Keratinocyte (primary cell): ENCODE measurements at regions not wholly inside any gene's neighbourhood (a gene's known extent, or its start where the extent isn't known, plus 50 kb on each side); places are given as distances from the start of the nearest gene placed in this dataset.
A peak's percentile ranks its signal among the peaks of the same experiment; 100 is the strongest.
"Not testable (repeated sequence)": the region's sequence is repeated elsewhere in the genome, so short reads cannot be mapped to it uniquely, and the experiment has no call there.

ENCODE experiments used
- DNase-seq: peaks from one replicate; pipeline ENCODE4 v3.0.0-alpha.2; 2011; ENCODE audit warnings: low read depth, missing footprints, low spot score
- FAIRE-seq: peaks from 2 replicates; lab custom pipeline; 2011; peaks lifted over from hg19 to GRCh38; lab: Jason Lieb, UNC
- H2AFZ ChIP-seq: 2 replicates; pipeline ENCODE4 v1.6.0; 2012; ENCODE audit warnings: low read length, control low read depth, inconsistent platforms; ENCODE audit not compliant: control insufficient read depth
- H3K27ac ChIP-seq: 2 replicates; pipeline ENCODE4 v1.5.1; 2011; ENCODE audit warnings: low read length; ENCODE audit not compliant: control insufficient read depth, insufficient read depth
- H3K27me3 ChIP-seq: 3 replicates; pipeline ENCODE4 v1.6.0; 2011; ENCODE audit warnings: low read length; ENCODE audit not compliant: control insufficient read depth, insufficient read depth; ENCODE audit errors: extremely low read depth
- H3K36me3 ChIP-seq, 2 experiments: 2 replicates in 1 of 2; 3 replicates in 1 of 2; pipeline ENCODE4 v1.5.1; 2011; ENCODE audit warnings: low read length in 2 of 2, mild to moderate bottlenecking in 1 of 2; ENCODE audit not compliant: control insufficient read depth in 2 of 2, insufficient read depth in 2 of 2; ENCODE audit errors: extremely low read depth in 1 of 2
- H3K4me1 ChIP-seq: 3 replicates; pipeline ENCODE4 v1.5.1; 2011; ENCODE audit warnings: low read length; ENCODE audit not compliant: control insufficient read depth, insufficient read depth; ENCODE audit errors: extremely low read depth
- H3K4me2 ChIP-seq: 3 replicates; pipeline ENCODE4 v1.6.0; 2011; ENCODE audit warnings: low read depth, low read length; ENCODE audit not compliant: control insufficient read depth, insufficient read depth; ENCODE audit errors: extremely low read depth
- H3K4me3 ChIP-seq, 3 experiments: fragments of 200-600 bp in 1 of 3; sonication (generic) in 1 of 3; 2 replicates in 2 of 3; 3 replicates in 1 of 3; pipeline ENCODE4 v1.5.1; 2011 to 2016; ENCODE audit warnings: low read length in 3 of 3, mild to moderate bottlenecking in 3 of 3, control low read depth in 2 of 3, inconsistent platforms in 1 of 3, low read depth in 1 of 3, mixed read lengths in 1 of 3, mixed run types in 1 of 3, moderate library complexity in 1 of 3; ENCODE audit not compliant: control insufficient read depth in 2 of 3, insufficient read depth in 2 of 3; ENCODE audit errors: extremely low read depth in 1 of 3
- H3K79me2 ChIP-seq: 2 replicates; pipeline ENCODE4 v1.6.0; 2012; ENCODE audit warnings: low read length; ENCODE audit not compliant: control insufficient read depth, insufficient read depth
- H3K9ac ChIP-seq: 3 replicates; pipeline ENCODE4 v1.6.0; 2011; ENCODE audit warnings: low read length; ENCODE audit not compliant: control insufficient read depth, insufficient read depth; ENCODE audit errors: extremely low read depth
- H3K9me1 ChIP-seq: 3 replicates; pipeline ENCODE4 v1.6.0; 2011; ENCODE audit warnings: low read length; ENCODE audit not compliant: control insufficient read depth, insufficient read depth; ENCODE audit errors: extremely low read depth
- H3K9me3 ChIP-seq: 2 replicates; pipeline ENCODE4 v1.5.1; 2012; ENCODE audit warnings: low read depth, low read length; ENCODE audit not compliant: control insufficient read depth
- H4K20me1 ChIP-seq: 3 replicates; pipeline ENCODE4 v1.6.0; 2011; ENCODE audit warnings: low read length; ENCODE audit not compliant: control insufficient read depth, insufficient read depth; ENCODE audit errors: extremely low read depth
- EZH2 ChIP-seq: IDR thresholded peaks from one replicate; pipeline ENCODE4 v1.6.1; 2012; ENCODE audit warnings: inconsistent platforms, mild to moderate bottlenecking, low read length, moderate library complexity
- dilution Hi-C: fragments of 300-500 bp; cut with MboI; formaldehyde crosslinking; loops from one replicate; pipeline ENCODE4 v1.7.0; 2020; ENCODE audit warnings: low sequenced_read_pairs; ENCODE audit not compliant: extremely low pct_ligation_motif_present
- TF ChIP-seq, protein P1 (sequence below), 3 experiments: IDR thresholded peaks in 1 of 3; conservative IDR thresholded peaks in 1 of 3; optimal IDR thresholded peaks in 1 of 3; 2 replicates in 2 of 3; 3 replicates in 1 of 3; pipeline versions ENCODE3 to v1.5.1; 2011; ENCODE audit warnings: low read length in 3 of 3, mild to moderate bottlenecking in 3 of 3, moderate library complexity in 2 of 3, control low read depth in 1 of 3, inconsistent platforms in 1 of 3; ENCODE audit not compliant: insufficient read depth in 2 of 3; ENCODE audit errors: extremely low read depth in 1 of 3

DNA sequence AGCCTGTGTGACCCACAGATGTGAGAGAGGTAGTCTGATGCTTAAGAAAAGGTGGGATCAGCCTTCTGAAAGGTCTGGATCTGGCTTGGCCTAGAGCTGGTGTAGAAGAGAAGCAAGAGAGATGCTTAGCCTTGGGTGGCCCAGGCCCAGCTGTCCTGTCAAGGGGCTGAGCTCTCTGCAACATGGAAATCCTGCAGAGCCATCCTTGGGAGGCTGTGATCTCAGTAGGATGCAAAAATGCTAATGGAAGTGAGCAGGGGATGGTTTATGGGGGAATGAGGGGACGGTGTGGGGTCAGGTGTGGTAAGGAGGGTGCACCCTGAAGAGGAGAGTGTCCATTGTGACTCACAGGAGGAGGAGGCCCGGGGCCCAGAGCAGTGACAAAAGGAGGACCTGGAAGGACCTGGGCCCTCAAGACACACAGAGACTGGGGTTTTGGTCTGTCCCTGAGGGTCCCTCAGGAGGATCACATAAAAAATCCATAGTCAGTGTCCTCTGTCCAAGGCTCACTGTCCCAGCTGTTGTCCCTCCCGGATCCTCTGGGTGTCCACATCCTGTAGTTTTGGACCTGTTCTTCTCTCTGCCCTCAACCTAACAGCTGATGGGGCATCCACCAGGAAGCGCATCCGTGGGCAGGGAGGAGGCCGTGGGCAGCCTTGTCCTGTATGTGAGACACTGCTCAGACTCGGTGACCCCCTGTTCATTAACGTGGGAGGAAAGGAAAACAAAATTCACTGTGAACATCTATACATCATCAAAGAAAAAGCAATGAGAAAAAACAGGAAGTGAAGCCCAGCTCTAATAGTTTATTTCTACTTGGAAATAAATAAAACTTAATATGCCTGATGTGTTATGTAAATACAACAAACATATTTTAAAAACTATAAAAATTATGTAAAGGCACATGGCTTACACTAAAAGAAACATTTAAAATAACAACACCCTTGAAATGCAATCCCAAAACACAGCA lies 129.8 kb downstream of the ZNF280B start:
- peaks cover 9% of the 10 kb centered on the region for H3K27me3 ChIP-seq
- no peaks in the 10 kb centered on the region for H3K36me3 ChIP-seq
- DNase-seq (no peak), FAIRE-seq (no peak)
- no peak overlapping the region for H3K4me2 ChIP-seq
- no peak overlapping the region for H3K27ac ChIP-seq
- H4K20me1 ChIP-seq, result no peaks in the 10 kb centered on the region
- no peaks in the 10 kb centered on the region for H3K79me2 ChIP-seq
- H3K9me1 ChIP-seq, result no peaks in the 10 kb centered on the region
- no peak overlapping the region for H2AFZ ChIP-seq
- H3K4me1 ChIP-seq, result no peaks in the 10 kb centered on the region
- no peak for TF ChIP-seq EZH2
- TF ChIP-seq, protein P1, sequence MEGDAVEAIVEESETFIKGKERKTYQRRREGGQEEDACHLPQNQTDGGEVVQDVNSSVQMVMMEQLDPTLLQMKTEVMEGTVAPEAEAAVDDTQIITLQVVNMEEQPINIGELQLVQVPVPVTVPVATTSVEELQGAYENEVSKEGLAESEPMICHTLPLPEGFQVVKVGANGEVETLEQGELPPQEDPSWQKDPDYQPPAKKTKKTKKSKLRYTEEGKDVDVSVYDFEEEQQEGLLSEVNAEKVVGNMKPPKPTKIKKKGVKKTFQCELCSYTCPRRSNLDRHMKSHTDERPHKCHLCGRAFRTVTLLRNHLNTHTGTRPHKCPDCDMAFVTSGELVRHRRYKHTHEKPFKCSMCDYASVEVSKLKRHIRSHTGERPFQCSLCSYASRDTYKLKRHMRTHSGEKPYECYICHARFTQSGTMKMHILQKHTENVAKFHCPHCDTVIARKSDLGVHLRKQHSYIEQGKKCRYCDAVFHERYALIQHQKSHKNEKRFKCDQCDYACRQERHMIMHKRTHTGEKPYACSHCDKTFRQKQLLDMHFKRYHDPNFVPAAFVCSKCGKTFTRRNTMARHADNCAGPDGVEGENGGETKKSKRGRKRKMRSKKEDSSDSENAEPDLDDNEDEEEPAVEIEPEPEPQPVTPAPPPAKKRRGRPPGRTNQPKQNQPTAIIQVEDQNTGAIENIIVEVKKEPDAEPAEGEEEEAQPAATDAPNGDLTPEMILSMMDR (optimal IDR thresholded peaks at IDR 0.05 in 1 of 3, IDR thresholded peaks at IDR 0.05 in 1 of 3, conservative IDR thresholded peaks at IDR 0.05 in 1 of 3; ENCODE audit: extremely low read depth in 1 of 3, insufficient read depth in 2 of 3, low read length in 3 of 3), result no peak
- H3K9ac ChIP-seq, result no peak overlapping the region
- dilution Hi-C loops, result no loop called here
- H3K9me3 ChIP-seq, result no peaks in the 10 kb centered on the region
- no peak overlapping the region for H3K4me3 ChIP-seq

DNA sequence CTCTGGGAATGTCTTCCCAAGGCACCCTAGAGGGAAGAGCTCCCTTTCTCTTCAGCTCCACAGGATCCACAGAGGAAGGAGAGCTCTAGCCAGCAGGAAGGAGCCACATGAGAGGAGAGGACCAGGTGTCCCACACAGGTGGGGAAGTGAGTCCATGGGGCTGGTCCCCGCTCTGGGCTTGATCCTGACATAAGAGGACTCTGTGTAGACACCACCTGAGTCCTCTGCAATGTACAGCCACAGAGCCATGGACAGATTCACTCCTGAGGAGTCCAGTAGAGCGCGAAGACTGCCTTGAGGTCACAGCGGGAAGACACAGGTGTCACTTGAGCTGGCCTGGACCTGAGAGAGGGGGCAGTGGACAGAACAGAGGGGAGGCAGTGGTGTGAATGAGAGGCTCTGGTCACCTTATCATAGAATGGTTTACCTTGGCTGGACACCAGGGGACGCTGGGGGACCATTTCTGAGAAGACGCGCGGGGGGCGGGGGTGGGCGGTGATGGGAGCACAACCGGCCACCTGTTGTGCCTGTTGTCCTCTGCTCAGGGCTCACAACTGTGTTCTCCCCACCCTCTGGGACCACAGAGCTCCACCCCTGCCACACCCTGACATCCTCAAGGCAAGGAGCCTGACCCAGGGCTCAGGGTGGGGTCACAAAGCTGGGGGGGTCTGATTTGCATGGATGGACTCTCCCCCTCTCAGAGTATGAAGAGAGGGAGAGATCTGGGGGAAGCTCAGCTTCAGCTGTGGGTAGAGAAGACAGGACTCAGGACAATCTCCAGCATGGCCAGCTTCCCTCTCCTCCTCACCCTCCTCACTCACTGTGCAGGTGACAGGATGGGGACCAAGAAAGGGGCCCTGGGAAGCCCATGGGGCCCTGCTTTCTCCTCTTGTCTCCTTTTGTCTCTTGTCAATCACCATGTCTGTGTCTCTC lies 128.2 kb downstream of the ZNF280B start:
- Histone ChIP-seq H4K20me1 (no peaks in the 10 kb centered on the region), H3K9ac (no peak overlapping the region), H3K4me2 (no peak overlapping the region), H3K27ac (no peak overlapping the region), H3K4me1 (no peaks in the 10 kb centered on the region), H3K36me3 (no peaks in the 10 kb centered on the region), H3K79me2 (no peaks in the 10 kb centered on the region), H3K9me1 (no peaks in the 10 kb centered on the region), H2AFZ (no peak overlapping the region), H3K4me3 (no peak overlapping the region), H3K27me3 (peaks cover 9% of the 10 kb centered on the region), H3K9me3 (no peaks in the 10 kb centered on the region)
- FAIRE-seq, result no peak
- TF ChIP-seq, protein P1 (optimal IDR thresholded peaks at IDR 0.05 in 1 of 3, IDR thresholded peaks at IDR 0.05 in 1 of 3, conservative IDR thresholded peaks at IDR 0.05 in 1 of 3; ENCODE audit: extremely low read depth in 1 of 3, insufficient read depth in 2 of 3, low read length in 3 of 3), result peak in 2 of 3 experiments; percentile 15 to 33
- no peak for TF ChIP-seq EZH2
- DNase-seq, result no peak
- dilution Hi-C loops, result no loop called here

DNA sequence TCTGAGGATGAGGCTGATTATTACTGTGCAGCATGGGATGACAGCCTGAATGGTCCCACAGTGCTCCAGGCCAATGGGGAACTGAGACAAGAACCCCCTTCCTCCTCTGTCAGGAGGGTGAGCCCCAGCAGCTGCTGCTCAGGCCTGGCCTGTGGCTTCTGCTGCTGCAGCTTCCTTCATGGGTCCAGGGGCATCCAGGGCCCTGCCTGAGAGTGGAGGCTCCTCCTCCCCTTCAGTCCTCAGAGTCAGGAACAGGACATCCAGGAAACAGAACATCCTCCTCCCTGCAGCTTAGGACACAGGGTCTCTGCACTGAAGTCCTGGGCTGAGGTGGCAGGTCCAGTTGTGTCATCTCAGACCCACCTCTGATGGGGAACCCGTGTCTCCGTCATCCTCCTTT lies 127.2 kb downstream of the ZNF280B start:
- H3K79me2 ChIP-seq, H3K36me3 ChIP-seq, DNase-seq, H3K9ac ChIP-seq, dilution Hi-C loops, H2AFZ ChIP-seq, H4K20me1 ChIP-seq, FAIRE-seq, H3K27me3 ChIP-seq, H3K4me2 ChIP-seq, H3K27ac ChIP-seq, H3K9me3 ChIP-seq, H3K4me1 ChIP-seq, H3K9me1 ChIP-seq, H3K4me3 ChIP-seq: not testable (repeated sequence)
